Activated CD8-positive, alpha-beta memory T cell treated with anti-CD3 and anti-CD28 coated beads, Interleukin-2, amount 50 U/mL, for 48 hours (primary cell): ENCODE measurements at regions not wholly inside any gene's neighbourhood (a gene's known extent, or its start where the extent isn't known, plus 50 kb on each side); places are given as distances from the start of the nearest gene placed in this dataset.
"Not testable (repeated sequence)": the region's sequence is repeated elsewhere in the genome, so short reads cannot be mapped to it uniquely, and the experiment has no call there.

ENCODE experiments used
- DNase-seq: peaks from one replicate; pipeline ENCODE4 v3.0.0-alpha.2; 2020

DNA sequence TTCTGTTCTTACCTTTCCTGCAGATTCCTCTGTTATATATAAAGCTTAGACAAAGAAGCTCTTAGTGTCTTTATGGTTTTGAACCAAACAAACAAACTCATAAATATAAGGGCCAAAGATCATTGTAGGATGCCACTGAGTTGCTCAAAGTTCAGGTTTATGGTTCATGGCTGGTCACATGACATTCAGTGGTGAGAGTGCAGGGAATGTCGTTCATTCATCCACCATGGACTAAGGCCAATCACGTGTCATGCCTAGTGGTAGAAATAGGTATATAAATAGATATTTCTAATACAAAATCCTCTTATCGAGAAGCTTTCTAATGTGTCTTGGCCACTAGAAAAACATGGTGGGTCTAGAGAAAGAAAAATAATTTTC, 119.4 kb downstream of the GATA3 start:
- DNase-seq = no peak

GRCh38 chr10:8174762-8175161, 120.3 kb downstream of the GATA3 start:
- no peak for DNase-seq

- DNase-seq = not testable (repeated sequence)
These were observed 123.0 kb downstream of the GATA3 start for GRCh38 chr10:8177526-8177925.

GRCh38 chr10:8179773-8180172, 125.3 kb downstream of the GATA3 start:
- not testable (repeated sequence) for DNase-seq

- DNase-seq = no peak
These were observed 126.0 kb downstream of the GATA3 start for GRCh38 chr10:8180360-8181109.

DNA sequence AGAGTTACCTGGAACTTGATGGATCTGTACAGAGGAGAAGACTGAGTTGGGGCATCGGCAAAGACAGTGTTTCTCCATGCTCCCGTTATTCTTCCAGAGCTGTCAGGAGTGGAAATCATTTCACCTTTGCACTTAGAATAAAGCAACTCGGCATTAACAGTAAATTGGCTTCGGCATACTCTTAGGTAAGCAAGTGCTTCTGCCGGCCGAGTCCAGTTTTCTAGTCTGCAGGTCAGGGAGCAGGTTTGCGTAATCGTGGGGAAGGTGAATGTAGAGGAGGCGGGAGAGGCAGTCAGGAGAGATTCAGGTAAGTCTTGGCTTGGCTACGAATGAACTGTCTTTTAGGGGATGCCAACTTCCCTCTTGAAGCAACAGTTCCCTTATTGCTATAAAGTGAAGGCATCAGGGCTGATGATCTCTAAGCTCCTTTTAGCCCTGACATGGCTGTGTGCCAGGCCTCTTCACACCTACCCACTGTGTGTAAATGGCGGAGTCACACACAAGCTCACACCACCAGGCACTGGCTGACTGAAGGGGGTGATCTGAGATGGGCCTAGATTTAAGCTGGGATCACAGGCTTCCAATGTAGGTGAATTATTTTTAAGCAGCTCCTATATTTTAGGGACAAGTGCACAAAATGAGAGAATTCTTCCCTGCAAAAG, 127.1 kb downstream of the GATA3 start:
- no peak for DNase-seq

GRCh38 chr10:8182806-8183205, 128.3 kb downstream of the GATA3 start:
- no peak for DNase-seq

- DNase-seq = no peak
These were observed 128.8 kb downstream of the GATA3 start for GRCh38 chr10:8183241-8183704.

GRCh38 chr10:8187171-8187666, 132.7 kb downstream of the GATA3 start:
- no peak for DNase-seq

GRCh38 chr10:8189458-8189857, 135.0 kb downstream of the GATA3 start:
- DNase-seq = no peak

DNA sequence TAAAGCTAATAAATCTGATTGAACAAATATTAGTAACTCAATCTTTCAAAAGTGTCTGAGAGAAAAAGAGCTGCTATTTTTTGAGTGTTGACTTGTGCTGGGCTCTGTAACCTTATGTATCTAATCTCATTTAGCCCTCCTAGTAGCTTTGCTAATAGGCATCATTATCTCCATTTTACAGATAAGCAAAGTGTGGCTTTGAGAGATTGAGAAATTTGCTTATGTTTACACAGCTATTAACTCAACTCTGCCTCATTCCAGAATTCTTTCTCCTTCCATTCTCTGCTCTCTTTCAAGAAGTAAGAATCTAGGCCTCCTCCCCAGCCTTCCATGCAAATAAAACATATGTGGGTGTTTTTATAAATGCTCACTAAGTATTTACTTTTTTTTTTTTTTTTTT, 137.8 kb downstream of the GATA3 start:
- DNase-seq = no peak

DNA sequence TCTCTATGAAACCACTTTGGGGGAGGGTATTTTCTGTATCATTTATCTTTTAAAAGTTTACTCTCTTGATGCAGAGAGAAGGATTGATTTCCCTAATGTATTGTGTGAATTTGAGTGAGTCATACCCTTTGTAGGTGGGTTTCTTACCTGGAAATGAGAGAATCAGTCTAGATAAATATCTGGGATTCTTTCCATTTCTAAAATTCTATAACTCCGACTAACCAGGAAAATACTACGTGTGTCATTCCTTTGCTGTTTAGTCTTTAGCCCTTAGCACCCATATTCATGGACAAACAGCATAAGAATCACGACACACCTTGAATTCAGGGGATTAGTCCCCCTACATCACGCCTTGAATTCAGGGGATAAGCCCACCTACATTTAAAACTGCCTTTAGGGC, 139.1 kb downstream of the GATA3 start:
- no peak for DNase-seq

DNA sequence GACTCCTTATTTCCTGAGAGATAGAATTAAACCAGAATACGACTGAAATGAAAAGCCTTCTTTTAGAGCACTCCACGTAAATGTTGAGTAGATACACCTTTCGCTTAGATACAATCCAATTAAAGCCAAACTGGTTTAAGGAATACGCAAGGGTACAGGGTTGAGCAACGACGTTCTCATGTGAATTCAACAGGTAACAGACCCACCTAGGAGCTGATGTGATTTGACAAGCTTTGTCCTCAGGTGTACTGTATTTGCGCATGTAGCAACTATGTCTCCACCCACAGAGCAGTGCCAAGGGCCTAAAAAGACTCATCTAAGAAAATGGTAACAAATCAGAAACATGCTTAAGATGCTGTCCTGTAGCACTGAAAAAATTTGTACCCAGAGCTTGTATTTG, 139.6 kb downstream of the GATA3 start:
- no peak for DNase-seq

- DNase-seq = no peak
These were observed 152.4 kb downstream of the GATA3 start for GRCh38 chr10:8206882-8207281.

GRCh38 chr10:8211631-8212030, 157.1 kb downstream of the GATA3 start:
- no peak for DNase-seq

DNA sequence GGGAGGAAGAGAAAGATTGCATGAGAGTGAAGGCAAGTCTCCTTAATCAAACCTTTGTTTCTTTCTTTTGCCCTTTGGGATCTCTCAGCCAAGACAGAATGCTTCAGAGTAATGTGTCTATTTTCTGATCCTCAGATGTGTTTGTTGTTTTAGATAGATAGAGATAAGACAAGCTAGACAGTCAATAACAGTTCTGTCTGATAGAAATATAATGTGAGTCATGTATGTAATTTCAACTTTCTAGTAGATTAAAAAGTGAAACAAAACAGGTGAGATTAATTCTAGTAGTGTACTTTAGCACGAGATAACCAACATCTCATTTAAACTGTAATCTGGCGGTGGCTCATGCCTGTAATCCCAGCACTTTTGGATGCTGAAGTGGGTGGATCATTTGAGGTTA, 159.2 kb downstream of the GATA3 start:
- DNase-seq = no peak

DNA sequence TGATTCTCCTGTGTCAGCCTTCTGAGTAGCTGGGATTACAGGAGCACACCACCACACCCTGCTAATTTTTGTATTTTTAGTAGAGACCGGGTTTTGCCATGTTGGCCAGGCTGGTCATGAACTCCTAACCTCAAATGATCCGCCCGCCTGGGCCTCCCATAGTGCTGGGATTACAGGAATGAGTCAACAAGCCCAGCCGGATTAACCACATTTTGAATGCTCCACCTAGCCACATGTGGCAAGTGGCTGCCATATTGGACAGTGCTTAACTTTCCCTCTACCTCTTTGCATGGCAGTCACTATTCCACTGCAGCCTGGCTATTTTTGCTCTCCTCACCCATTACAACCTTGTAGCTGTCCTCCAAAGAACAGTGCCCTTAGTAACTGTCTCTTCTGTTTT, 160.1 kb downstream of the GATA3 start:
- DNase-seq = no peak

GRCh38 chr10:8216893-8217292, 162.4 kb downstream of the GATA3 start:
- no peak for DNase-seq

GRCh38 chr10:8221451-8221850, 167.0 kb downstream of the GATA3 start:
- DNase-seq = no peak

- no peak for DNase-seq
These were observed 170.1 kb downstream of the GATA3 start for GRCh38 chr10:8224591-8224990.

DNA sequence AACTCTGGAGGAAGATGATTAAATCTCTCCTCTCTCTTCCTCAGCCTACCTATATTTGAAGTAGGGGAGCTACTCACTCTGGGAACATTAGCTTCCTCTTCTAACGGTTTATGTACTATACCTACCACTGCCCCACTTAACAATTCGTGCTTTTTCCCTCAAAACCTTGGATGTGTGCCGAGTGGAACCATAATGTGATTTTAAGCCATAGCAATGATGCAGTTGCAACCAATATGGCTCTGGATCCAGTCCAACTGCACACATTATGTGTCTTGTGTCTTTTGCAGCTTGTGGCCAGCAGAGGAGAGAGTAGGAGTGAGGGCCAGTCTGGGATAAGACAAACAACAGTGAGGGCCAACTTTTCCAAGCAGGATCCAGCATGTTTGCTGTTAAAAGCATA, 170.7 kb downstream of the GATA3 start:
- no peak for DNase-seq

- no peak for DNase-seq
These were observed 172.8 kb downstream of the GATA3 start for GRCh38 chr10:8227246-8227645.

DNA sequence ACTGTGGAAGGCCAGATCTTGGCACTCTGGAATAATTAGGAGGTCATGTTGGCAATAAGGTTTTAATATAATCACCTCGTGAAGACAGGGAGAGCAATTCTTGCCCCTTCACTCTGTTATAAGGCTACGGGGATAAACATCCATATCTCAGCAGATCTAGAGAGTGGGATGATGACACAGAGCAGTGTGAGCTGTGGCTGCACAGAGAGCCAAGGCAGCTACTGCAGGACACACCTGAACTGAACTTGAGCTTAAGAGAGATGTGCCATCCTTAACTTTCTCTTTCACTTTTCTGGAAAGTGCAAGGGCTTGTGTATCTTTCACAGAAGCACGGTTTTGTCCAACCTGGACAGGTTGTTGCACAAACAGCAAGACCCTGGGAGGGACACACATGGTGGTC, 174.7 kb downstream of the GATA3 start:
- DNase-seq = no peak

DNA sequence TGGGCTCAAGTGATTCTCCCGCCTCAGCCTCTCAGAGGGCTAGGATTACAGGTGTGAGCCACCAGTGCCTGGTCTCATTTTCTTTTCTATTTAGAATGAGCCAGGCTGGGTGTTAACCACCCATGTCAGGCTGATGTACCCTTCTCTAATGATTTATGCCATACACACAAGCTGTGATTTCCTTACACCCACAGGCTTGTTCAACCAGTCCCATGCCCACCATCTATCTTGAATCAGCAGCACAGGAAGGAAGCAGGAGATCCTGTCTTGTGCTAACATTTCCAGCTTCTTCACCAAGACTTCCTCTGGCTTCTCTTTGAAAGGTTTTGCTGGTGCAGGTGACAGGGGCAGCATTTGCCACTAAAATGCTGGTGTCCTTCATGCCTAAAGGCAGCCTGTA, 176.4 kb downstream of the GATA3 start:
- DNase-seq = no peak

- DNase-seq = no peak
These were observed 178.6 kb downstream of the GATA3 start for GRCh38 chr10:8233049-8233448.
